HG02840 (cell line): ENCODE measurements at regions not wholly inside any gene's neighbourhood (a gene's known extent, or its start where the extent isn't known, plus 50 kb on each side); places are given as distances from the start of the nearest gene placed in this dataset.
"Not testable (repeated sequence)": the region's sequence is repeated elsewhere in the genome, so short reads cannot be mapped to it uniquely, and the experiment has no call there.

Experiments used
- ATAC-seq: cut with Tn5 transposase; IDR thresholded peaks from one replicate; pipeline ENCODE4 v1.9.1; 2021; ENCODE audit warnings: mild to moderate bottlenecking, moderate library complexity, moderate number of reproducible peaks; ENCODE audit not compliant: unreplicated experiment, low FRiP score

DNA sequence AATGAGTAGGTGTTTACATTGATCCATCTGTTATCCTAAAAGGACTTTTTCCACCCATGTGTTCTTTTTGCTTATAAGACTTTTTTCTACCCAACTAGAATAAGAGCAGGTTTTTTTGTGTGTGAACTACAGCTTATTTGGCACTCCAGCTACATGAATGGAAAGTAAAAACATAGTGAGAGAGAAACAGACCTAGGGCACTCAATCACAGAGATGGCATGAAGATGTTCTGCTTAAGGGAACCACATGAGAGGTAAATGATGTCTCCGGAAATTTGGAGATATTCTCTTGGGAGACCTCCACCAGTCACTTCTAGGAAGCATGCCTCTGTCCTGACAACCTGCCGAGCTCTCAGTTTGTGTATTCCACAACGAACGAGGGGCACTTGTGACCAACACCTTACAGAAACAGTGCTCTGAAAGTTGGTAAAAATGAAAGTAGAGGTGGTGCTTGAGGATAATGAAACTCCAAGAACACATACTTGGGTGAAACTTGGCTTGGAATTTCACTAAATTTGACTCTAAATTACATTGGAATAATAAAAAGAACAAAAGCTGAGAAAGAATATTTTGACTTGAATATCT lies 788.4 kb upstream of the GALNTL6 start:
- ATAC-seq: no peak

DNA sequence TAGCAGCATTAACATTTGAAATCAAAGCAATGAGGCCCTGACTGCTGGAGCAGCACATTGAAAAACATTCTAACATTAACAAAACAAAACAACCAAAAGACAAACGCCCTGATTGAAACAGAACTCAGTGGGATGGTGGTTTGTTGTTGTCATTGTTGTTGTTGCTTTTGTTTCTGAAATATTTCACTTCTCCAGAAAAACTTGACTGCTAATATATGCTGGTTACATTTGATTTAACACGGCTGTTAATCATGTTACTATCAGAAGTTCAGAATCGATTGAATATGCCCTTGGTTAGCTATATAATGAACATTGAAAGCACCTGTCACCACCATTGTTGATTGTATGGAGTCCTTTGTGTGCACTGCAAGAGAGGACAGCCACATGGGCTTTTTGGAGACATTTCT lies 790.4 kb upstream of the GALNTL6 start:
- no peak for ATAC-seq

DNA sequence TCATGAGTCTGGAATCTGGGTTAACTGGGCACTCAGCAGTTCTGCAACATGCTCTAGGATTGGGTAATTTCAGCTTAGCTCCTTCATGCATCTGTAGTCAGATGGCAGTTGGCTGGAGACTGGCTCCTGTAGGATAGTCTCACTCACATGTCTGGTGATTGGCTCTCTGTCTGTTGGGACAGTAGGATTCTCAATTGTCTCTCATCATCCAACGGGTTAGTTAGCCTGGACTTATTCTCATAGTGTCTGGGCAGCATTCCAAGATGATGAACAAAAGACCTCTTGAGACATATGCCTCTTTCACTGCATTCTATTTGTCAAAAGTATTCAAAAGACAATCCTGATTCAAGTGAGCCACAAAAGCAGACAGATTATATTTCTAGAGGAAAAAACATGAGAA lies 795.6 kb upstream of the GALNTL6 start:
- no peak for ATAC-seq

DNA sequence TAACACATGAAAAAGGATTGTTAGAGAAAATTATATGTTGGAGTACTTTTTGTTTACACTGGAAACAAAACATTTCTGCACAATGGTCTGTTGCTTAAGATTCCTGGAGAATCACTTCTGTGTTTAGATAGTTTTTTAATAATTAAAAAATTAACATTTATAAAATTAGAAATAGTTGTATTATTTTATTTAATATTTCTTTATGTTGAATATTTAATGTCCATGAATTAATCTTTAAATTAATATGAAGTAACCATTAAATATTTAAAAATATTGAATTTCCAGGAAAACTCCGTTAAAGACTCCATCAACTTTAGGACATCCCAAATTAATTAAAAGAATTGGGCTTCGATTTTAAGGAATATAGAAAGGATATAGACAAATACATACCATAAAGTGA lies 797.1 kb upstream of the GALNTL6 start:
- ATAC-seq: no peak

DNA sequence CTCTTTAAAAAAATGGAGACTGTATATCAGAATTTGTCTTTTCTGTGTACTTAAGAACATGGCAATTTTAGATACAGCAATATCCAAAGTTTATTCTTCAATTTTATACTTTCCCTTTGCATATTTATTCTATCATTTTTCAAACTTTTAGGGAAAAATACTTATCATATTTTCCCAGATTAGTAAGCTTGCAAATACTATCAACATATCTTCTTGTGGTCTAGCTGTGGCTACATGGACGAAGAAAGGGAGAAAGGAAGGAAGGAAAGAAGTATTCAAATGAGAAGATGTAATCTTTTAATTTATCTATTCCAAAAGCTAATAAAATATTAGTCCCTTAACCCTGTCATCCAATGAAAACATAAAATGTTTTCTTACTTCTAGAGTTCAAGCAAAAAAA lies 797.8 kb upstream of the GALNTL6 start:
- no peak for ATAC-seq

DNA sequence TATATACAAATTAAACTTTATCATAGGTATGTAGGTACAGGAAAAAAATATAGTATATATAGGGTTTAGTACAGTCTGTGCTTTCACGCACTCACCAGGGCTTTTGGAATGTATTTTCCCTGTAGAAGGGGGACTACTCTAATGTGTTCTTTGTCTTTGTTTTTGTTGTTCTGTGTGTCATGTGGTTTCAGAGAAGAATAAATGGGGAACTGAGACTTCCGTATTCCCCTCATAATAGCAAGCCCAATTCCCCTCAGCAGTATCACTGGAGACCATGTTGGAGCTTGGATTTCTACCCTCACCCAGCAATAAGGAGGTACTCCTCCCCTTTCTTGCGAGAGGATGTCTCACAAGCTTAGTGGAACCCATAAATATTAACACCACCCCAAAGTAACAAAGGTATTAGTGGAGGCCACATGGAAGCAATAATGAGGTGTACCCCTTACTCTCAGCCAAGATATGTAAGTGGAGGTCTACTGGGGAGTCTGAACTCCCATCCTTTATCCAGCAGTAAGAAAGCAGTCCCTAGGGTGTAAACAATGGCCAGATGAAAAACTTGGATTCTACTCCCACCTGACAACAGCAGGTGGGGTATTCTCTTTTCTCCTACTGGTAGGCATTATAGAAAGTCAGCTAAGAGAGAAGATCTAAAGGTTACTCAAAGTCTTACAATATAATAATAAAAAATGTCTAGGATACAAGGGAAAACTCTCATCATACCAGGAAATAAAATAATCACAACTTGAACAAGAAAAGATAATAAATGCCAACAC lies 805.4 kb upstream of the GALNTL6 start:
- ATAC-seq: no peak

DNA sequence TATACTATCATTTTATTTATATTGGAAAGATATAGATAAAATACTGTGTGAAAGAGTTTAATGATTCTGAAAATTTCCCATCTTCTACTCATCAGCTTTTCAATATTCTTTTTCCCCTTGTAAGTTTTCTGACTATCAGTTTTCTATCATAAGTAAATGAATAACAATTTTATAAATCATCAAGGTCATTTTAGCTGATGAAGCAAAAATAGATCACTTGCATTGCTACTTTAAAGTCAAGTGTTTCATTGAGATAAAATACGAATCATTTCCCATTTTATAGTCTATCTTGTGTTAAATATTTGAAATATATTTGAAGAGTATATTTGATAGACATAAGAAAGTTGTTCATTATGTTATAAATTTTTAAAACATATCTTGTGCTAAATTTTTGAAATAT lies 811.0 kb upstream of the GALNTL6 start:
- ATAC-seq: no peak

DNA sequence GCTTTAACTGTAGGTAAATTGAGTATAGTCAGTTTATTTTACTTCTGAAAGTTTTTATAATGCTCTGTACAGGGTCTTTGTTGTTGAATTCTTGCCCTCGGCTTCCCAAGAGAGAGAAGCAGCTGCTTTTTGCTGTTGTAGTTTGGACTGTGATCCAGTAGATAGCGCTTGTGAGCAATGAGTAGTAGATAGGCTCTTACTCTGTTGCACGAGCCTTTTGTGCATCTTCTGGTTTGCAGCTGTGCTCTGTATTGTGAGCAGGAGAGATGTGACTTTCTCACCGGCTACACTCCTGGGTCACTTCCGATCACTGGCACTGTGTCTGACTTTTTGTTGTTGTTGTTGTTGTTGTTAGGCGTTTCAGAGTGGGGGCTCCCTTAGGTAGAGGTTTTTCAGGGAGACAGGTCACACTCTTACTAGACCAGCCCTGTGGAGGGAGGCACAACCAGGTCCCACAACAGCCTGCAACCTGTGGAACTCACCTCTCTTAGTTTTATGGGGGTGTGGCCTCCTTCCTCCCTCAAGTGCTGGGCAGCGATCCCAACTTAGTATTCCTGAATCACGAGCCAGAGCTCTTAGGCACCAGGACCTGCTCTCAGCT lies 822.1 kb upstream of the GALNTL6 start:
- no peak for ATAC-seq

DNA sequence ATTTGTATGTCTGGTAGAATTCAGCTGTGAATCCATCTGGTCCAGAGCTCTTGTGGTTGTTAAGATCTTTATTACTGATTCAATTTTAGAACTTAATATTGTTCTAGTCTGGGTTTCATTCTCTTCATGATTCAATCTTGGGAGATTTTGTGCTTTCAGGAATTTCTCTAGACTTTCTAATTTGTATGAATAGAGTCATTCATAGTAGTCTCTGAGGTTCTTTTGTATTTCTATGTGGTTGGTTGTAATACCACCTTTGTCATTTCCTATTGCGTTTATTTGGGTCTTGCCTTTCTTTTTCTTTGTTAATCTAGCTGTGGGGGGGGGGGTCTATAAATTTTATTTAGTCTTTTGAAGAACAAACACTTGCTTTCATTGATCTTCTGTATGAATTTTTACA lies 824.8 kb upstream of the GALNTL6 start:
- ATAC-seq: no peak

DNA sequence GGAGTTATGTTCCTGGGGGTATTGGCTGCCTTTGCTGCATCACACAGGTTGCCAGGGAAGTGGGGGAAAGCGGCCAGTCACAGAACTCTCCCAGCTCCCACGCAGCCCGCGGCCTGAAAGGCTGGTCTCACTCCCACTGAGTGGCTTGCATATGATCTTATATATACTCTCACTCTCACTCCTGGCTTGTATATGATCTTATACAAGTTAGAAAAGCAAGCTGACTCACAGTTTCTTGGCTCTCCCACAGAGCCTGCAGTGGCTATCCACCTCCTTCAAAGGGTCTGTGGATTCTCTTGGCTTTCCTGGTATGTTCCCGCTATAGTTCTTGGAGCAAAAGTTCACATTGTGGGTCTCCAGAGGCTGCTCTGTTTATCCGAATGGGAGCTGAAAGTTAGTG lies 833.5 kb upstream of the GALNTL6 start:
- no peak for ATAC-seq

DNA sequence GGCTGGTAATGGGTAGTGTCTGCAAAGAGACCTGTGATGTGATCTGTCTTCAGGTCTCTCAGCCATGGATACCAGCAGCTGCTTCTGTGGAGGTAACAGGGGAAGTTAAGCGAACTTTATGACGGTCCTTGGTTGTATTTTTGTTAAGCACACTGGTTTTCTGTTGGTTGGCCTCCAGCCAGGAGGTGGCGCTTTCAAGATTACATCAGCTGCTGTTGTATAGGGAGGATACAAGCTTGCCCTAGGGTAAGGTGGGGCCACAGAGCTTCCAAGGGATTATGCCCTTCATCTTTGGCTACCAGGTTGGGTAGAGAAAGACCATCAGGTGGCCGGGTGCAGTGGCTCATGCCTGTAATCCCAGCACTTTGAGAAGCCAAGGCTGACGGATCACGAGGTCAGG lies 834.2 kb upstream of the GALNTL6 start:
- no peak for ATAC-seq

DNA sequence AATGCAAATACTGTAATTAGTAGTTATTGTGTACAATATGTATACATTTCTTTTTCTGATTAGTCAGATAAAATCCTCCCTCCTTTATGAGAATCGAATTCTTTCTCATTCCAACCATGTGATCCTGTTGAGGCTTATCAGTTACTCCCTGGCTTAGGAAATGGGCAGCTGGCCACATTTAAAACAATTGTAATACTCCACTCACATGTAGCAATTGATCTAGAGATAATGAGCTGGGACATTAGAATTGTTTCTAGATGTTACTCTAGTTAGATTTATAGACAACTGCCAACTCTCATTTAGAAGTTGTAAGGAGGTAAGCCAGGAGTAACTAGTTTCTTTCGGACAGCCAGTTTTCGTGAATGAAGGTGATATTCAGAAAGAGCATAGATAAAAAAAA lies 859.3 kb upstream of the AADAT start:
- ATAC-seq: no peak

DNA sequence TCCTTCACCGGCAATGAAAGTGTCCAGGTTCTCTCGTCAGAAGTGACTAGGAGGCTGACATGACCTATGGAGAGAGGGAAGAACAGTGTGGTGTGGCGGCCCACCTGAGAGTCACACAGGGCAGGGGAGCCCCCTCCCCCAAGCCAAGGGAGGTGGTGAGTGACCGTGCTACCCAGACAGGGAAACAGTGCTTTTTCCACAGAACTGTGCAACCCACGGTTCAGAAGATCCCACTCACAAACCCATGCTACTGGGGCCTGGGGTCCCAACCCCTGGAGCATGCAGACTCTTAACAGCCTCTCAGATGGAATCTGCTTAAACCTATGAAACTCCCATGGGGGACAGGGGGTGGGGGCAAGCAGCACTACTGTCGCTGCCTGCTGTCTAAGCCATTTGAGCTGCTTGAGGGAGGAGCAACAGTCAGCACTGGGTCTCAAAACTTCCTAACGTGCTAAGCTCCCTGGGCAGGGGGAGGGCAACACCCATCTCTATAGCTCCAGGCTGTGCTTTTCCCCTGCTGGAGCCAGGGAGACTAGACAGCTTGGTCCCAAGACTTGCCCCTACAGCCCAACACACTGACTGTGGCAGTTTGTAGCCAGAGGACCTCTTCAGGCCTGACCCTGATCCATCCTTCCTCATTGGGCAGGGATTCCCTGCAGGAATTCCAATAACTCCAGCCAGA lies 850.4 kb upstream of the AADAT start:
- no peak for ATAC-seq

DNA sequence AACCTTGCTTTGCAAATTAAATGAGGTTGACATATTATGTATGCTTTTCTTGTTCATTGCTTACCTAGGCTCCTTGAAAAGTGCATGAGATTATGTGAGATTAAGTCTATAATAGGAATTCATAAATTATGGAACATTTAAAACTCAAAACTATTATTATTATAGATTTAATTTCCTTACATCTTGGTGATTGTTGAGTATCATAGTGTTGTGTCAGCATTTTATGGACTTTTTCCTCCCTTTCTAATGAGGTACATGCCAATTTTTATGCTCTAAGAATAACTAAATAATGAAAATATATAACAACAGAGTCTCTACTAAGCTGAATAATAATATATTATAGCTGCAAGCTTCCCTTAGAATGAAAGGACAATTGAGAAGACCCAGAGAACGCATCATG lies 848.8 kb upstream of the AADAT start:
- ATAC-seq: no peak

DNA sequence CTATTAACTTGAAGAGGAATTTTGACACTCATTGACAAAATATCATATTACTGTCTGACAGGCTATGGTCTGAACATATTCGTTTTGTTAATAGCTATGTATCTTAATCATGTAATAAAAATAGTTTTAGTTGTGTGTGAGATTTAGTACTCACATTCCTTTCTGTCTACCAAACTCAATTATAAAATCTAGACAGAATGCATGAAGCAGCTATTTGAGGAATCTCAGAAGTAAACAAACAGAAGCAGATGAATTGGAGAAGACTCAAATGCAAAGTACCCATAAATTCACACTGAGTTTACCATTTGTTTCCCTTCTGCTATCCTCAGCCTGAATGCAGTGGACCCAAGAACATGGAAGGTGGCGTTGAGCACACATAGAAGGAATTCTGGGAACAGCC lies 841.6 kb upstream of the AADAT start:
- no peak for ATAC-seq

DNA sequence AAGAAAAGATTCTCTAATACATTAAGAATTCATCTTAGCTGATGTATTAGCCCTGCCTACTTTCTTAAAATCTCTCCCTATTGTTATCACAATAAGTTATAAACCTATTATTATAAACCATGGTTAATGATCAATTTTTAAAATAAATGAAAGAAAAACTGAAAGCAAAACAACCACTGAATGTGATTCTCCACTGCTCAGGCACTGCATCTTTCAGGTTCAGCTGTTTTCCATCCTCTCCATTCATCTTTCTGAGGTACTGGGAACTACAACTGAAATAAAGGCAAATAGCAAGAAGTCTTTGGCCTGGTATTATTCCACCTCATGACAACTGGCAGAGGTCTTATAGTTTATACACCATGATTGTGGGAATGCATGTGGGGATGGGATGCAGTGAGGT lies 798.9 kb upstream of the AADAT start:
- no peak for ATAC-seq

DNA sequence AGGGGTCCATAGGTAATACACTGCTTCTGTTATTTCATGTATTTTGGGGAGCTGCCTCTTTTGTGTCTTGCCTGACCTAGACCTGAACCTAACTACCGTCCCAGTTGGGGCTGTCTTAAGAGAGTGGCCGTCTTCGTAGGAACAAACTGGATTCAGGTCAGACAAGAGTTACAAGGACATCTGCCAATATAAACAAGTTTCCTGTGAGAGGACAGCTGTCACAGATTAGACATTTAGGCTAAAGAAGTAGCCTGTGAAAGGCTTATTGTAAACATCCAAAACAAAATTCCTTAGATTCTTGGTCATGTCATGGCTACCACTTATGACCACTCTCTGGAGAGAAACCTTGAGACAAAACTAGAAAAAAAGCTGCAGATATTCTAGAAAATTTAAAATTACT lies 797.6 kb upstream of the AADAT start:
- ATAC-seq: no peak

DNA sequence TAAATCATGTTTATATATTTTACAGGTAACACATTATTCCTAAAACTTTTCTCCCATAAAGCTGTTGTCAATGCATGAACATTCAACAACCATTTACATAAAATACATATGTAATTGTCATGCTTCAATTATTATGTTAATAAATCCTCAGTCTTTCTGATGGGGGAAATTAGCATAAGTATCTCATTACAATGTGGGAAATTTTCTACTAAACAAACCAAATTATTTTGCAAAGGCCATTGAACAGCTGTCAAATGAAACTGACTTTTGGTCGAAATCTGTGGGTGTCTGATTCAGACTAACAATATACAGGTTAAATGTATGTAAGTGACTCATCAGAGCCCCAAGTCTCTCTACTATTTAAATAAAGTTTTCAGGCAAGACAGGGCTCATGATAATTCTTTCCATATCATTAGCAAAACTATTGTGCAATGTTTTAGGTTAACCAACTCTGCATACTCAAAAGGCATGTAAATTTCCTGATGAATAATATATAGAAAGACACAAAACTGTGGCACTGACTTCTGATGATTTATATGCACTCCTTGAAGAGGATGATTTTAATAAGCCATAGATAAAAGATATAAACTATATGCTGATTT lies 795.3 kb upstream of the AADAT start:
- ATAC-seq: no peak

DNA sequence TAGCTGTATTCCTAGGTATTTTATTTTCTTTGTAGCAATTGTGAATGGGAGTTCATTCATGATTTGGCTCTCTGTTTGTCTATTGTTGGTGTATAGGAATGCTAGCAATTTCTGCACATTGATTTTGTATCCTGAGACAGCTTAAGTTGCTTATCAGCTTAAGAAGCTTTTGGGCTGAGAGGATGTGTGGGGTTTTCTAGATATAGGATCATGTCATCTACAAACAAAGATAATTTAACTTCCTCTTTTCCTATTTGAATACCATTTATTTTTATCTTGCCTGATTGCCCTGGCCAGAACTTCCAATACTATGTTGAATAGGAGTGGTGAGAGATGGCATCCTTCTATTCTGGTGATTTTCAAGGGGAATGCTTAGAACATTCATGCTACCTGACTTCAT lies 791.9 kb upstream of the AADAT start:
- ATAC-seq: not testable (repeated sequence)

DNA sequence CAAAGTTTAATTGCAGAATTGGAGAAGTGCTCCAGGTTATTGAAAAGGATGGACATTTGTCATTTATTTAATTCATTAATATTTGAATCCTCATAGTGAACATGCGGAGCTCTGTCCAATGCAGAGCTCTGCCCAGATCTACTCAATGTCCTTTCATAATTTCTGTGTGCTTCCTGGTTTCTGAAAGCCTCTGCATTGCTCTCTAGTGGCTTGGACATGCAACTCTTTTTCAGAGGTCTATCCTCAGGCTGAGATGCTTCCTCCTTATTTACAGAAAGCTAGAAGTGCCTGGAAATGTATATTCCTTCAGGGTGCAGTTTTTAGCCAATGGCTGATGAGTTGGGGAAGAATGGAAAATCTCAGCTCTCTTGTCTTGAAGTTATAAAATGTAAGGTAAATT lies 786.1 kb upstream of the AADAT start:
- ATAC-seq: no peak

DNA sequence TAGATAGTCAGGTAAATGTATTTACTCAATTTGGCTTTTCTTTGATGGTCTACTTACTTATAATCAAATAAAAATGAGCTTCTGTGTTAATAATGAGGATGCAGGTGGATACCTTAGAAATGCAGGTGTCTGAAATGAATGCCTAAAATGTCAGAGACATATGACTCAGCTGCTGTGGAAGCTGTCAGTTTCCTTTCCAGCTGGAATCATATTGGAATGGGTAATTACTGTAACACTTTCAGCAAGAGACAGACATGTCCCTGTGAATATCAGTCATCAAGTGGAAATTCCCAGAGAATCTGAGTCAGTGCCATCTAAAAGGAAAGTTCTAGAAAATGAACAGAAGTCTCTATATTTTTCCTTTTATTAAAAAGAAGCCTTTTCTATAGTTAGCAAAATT lies 783.0 kb upstream of the AADAT start:
- ATAC-seq: no peak
